ENCODE measurements at regions not wholly inside any gene's neighbourhood (a gene's known extent, or its start where the extent isn't known, plus 50 kb on each side); places are given as distances from the start of the nearest gene placed in this dataset. TPM values are rescaled to one million over a fixed set of nuclear protein-coding genes. Genes with fewer than 3 reads are reported as not detected.

DNA sequence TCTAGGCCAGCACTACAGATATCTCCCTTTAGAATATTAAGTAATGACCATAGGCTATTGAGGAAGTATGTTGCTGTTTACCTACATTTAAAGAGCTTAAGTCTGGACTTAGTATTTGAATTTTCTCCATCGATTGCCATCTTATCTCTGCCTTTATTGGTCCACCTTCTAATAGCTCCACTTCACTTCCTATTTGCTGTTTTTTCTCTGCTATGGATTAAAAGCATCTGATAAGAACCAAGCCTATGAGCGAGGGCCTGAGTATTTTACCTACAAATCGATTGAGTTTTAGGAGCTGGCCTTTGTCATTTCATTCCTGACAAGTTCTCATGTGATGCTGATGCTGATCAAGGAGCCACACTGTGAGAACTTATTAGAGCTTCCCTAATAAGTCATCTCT is 52.6 kb upstream of the AKAP13 start:
- no peak overlapping the region for H3K4me3 ChIP-seq
- WGBS, 2 donors: 87 to 90% methylated on average over 3 of the region's 3 CpGs
- H3K36me3 ChIP-seq: no peaks in the 10 kb centered on the region
- no peak for DNase-seq (ENCODE audit: low spot score in 2 of 2)
- peaks cover 0 to 30% (median 16%) of the 10 kb centered on the region in 4 donors for H3K4me1 ChIP-seq
- H3K27me3 ChIP-seq: no peaks in the 10 kb centered on the region
- H3K9me3 ChIP-seq: no peaks in the 10 kb centered on the region
- TF ChIP-seq POLR2A (IDR thresholded peaks at IDR 0.05) (no peak), CTCF (IDR thresholded peaks at IDR 0.05) (no peak), EP300 (IDR thresholded peaks at IDR 0.05) (no peak)
- H3K27ac ChIP-seq: peak overlapping the region in 1 of 4 donors; percentile 88

GRCh38 chr15:85329561-85330422 is 50.6 kb upstream of the AKAP13 start:
- no peak for TF ChIP-seq POLR2A (IDR thresholded peaks at IDR 0.05)
- peak in 1 of 2 donors; percentile 11 for TF ChIP-seq EP300 (IDR thresholded peaks at IDR 0.05)
- no peak for TF ChIP-seq CTCF (IDR thresholded peaks at IDR 0.05)
- Histone ChIP-seq H3K36me3 (no peaks in the 10 kb centered on the region), H3K9me3 (no peaks in the 10 kb centered on the region), H3K27me3 (no peaks in the 10 kb centered on the region), H3K4me1 (peaks cover 0 to 30% (median 16%) of the 10 kb centered on the region in 4 donors), H3K27ac (peak overlapping the region; percentile 41 to 89 (median 86)), H3K4me3 (peak overlapping the region; percentile 30 to 53 (median 42))
- WGBS, 2 donors: 16 to 27% methylated on average over 18 to 19 of the region's 19 CpGs
- DNase-seq (ENCODE audit: low spot score in 2 of 2): peak in 1 of 2 donors; percentile 21

Small RNA genes in the stretch of these regions (small RNA-seq; reads per million reads assigned to genes)
- not detected for gene RN7SL428P

Data from tibial nerve (tissue), 4 donors.